ENCODE measurements at regions not wholly inside any gene's neighbourhood (a gene's known extent, or its start where the extent isn't known, plus 50 kb on each side); places are given as distances from the start of the nearest gene placed in this dataset.

- H3K9me3 ChIP-seq (ENCODE audit: low read length), result no peaks in the 10 kb centered on the region
- no peaks in the 10 kb centered on the region for H3K27me3 ChIP-seq (ENCODE audit: insufficient read depth, low read depth, low read length)
- no peak overlapping the region for H2AFZ ChIP-seq (ENCODE audit: low read depth, low read length)
- no peaks in the 10 kb centered on the region for H3K79me2 ChIP-seq (replicated peaks; ENCODE audit: insufficient read depth, low read length)
- no peak overlapping the region for H3K4me3 ChIP-seq (ENCODE audit: low read length)
- no peak for TF ChIP-seq POLR2AphosphoS5 (IDR thresholded peaks at IDR 0.05)
- TF ChIP-seq TAF1 (IDR thresholded peaks at IDR 0.05; ENCODE audit: low read depth), result no peak
- no peak for TF ChIP-seq RAD21 (conservative IDR thresholded peaks at IDR 0.05)
- no peak for TF ChIP-seq REST (IDR thresholded peaks at IDR 0.05; ENCODE audit: borderline replicate concordance)
- no peak for TF ChIP-seq MXI1 (conservative IDR thresholded peaks at IDR 0.05; ENCODE audit: poor library complexity, severe bottlenecking)
- TF ChIP-seq CTCF (IDR thresholded peaks at IDR 0.05; ENCODE audit: poor library complexity, severe bottlenecking), result no peak
- TF ChIP-seq SMC3 (conservative IDR thresholded peaks at IDR 0.05; ENCODE audit: poor library complexity), result no peak
- no peak overlapping the region for H3K27ac ChIP-seq (ENCODE audit: low read length)
- H4K20me1 ChIP-seq (ENCODE audit: insufficient read depth), result no peaks in the 10 kb centered on the region
- no peaks in the 10 kb centered on the region for H3K36me3 ChIP-seq (ENCODE audit: insufficient read depth, low read length)
- no peak overlapping the region for H3K9ac ChIP-seq (ENCODE audit: low read length)
- H3K4me2 ChIP-seq (ENCODE audit: low read length), result no peak overlapping the region
- H3K9me2 ChIP-seq (ENCODE audit: insufficient read depth, low read length), result no peaks in the 10 kb centered on the region
- no peaks in the 10 kb centered on the region for H3F3A ChIP-seq (ENCODE audit: insufficient read depth, low read length, poor library complexity, severe bottlenecking)
Measured at GRCh38 chr18:22047485-22047884, 121.9 kb upstream of the GATA6 start.

GRCh38 chr18:22048221-22048620, 121.2 kb upstream of the GATA6 start:
- Histone ChIP-seq H3K9me3 (ENCODE audit: low read length) (no peaks in the 10 kb centered on the region), H4K20me1 (ENCODE audit: insufficient read depth) (no peaks in the 10 kb centered on the region), H3K9me2 (ENCODE audit: insufficient read depth, low read length) (no peaks in the 10 kb centered on the region), H3K4me3 (ENCODE audit: low read length) (no peak overlapping the region), H3K79me2 (replicated peaks; ENCODE audit: insufficient read depth, low read length) (no peaks in the 10 kb centered on the region), H3K4me2 (ENCODE audit: low read length) (no peak overlapping the region), H3K9ac (ENCODE audit: low read length) (no peak overlapping the region), H3K36me3 (ENCODE audit: insufficient read depth, low read length) (no peaks in the 10 kb centered on the region), H2AFZ (ENCODE audit: low read depth, low read length) (no peak overlapping the region), H3F3A (ENCODE audit: insufficient read depth, low read length, poor library complexity, severe bottlenecking) (no peaks in the 10 kb centered on the region), H3K27me3 (ENCODE audit: insufficient read depth, low read depth, low read length) (no peaks in the 10 kb centered on the region), H3K27ac (ENCODE audit: low read length) (no peak overlapping the region)
- no peak for TF ChIP-seq POLR2AphosphoS5 (IDR thresholded peaks at IDR 0.05)
- TF ChIP-seq RAD21 (conservative IDR thresholded peaks at IDR 0.05), result no peak
- no peak for TF ChIP-seq CTCF (IDR thresholded peaks at IDR 0.05; ENCODE audit: poor library complexity, severe bottlenecking)
- no peak for TF ChIP-seq EZH2 (IDR thresholded peaks at IDR 0.05; ENCODE audit: borderline replicate concordance, insufficient read depth, low read length, poor library complexity, severe bottlenecking)
- no peak for TF ChIP-seq TAF1 (IDR thresholded peaks at IDR 0.05; ENCODE audit: low read depth)
- TF ChIP-seq REST (IDR thresholded peaks at IDR 0.05; ENCODE audit: borderline replicate concordance), result no peak
- no peak for TF ChIP-seq SMC3 (conservative IDR thresholded peaks at IDR 0.05; ENCODE audit: poor library complexity)
- TF ChIP-seq EP300 (conservative IDR thresholded peaks at IDR 0.05; ENCODE audit: poor library complexity, severe bottlenecking), result no peak
- no peak for TF ChIP-seq MXI1 (conservative IDR thresholded peaks at IDR 0.05; ENCODE audit: poor library complexity, severe bottlenecking)
